Sigmoid colon (tissue), 3 donors: ENCODE measurements at regions not wholly inside any gene's neighbourhood (a gene's known extent, or its start where the extent isn't known, plus 50 kb on each side); places are given as distances from the start of the nearest gene placed in this dataset.
"Not testable (repeated sequence)": the region's sequence is repeated elsewhere in the genome, so short reads cannot be mapped to it uniquely, and the experiment has no call there.

Experiments
- POLR2A ChIP-seq, 2 donors: fragments of 450-650 bp; IDR thresholded peaks; one replicate each; pipeline ENCODE4 v1.6.1; 2016; ENCODE audit warnings: antibody characterized with exemption in 2 of 2, mild to moderate bottlenecking in 2 of 2, moderate library complexity in 2 of 2
- TF ChIP-seq, protein P1 (sequence below), 4 experiments: fragments of 450-650 bp in 3 of 4; fragments of 200-600 bp in 1 of 4; IDR thresholded peaks; one replicate each; pipeline ENCODE4 v1.5.1; 2016 to 2019; ENCODE audit warnings: antibody characterized with exemption in 4 of 4, mild to moderate bottlenecking in 3 of 4, moderate library complexity in 2 of 4

DNA sequence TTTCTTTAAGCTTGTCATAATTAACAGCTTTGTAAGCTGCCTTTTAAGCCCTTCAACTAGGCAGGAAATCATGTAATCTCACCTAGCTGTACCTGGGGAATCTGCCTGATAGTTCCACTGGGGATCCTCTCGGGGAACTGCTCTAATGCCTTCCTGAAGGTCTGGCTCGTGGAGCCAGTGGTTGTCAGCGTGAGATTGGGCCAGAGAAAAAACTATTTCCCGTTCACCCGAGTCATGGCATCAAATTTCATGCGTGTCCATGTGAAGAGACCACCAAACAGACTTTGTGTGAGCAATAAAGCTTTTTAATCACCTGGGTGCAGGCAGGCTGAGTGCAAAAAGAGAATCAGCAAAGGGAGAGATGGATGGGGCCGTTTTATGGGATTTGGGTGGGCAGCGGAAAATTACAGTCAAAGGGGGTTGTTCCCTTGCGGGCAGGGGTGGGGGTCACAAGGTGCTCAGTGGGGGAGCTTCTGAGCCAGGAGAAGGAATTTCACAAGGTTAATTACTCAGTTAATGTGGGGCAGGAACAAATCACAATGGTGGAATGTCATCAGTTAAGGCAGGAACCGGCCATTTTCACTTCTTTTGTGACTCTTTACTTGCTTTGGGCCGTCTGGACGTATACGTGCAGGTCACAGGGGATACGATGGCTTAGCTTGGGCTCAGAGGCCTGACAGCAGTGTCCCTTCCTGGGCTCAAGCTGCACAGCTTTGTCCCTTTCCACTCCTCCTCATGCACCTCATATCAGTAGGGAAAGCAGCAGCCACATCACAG is 170.7 kb downstream of the UNC5CL start:
- TF ChIP-seq POLR2A (IDR thresholded peaks at IDR 0.05): not testable (repeated sequence)
- TF ChIP-seq, protein P1, sequence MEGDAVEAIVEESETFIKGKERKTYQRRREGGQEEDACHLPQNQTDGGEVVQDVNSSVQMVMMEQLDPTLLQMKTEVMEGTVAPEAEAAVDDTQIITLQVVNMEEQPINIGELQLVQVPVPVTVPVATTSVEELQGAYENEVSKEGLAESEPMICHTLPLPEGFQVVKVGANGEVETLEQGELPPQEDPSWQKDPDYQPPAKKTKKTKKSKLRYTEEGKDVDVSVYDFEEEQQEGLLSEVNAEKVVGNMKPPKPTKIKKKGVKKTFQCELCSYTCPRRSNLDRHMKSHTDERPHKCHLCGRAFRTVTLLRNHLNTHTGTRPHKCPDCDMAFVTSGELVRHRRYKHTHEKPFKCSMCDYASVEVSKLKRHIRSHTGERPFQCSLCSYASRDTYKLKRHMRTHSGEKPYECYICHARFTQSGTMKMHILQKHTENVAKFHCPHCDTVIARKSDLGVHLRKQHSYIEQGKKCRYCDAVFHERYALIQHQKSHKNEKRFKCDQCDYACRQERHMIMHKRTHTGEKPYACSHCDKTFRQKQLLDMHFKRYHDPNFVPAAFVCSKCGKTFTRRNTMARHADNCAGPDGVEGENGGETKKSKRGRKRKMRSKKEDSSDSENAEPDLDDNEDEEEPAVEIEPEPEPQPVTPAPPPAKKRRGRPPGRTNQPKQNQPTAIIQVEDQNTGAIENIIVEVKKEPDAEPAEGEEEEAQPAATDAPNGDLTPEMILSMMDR (IDR thresholded peaks at IDR 0.05): not testable (repeated sequence)
